Esophagus muscularis mucosa (tissue), 3 donors: ENCODE measurements at regions not wholly inside any gene's neighbourhood (a gene's known extent, or its start where the extent isn't known, plus 50 kb on each side); places are given as distances from the start of the nearest gene placed in this dataset.

Experiments used
- POLR2AphosphoS5 ChIP-seq, 2 donors: sonication (generic); formaldehyde crosslinking; IDR thresholded peaks; one replicate each; pipeline ENCODE4 v1.6.1; 2017; ENCODE audit warnings: antibody characterized with exemption in 2 of 2
- TF ChIP-seq, protein P1 (sequence below), 3 experiments: fragments of 200-600 bp in 2 of 3; fragments of 450-650 bp in 1 of 3; sonication (generic) in 2 of 3; IDR thresholded peaks; one replicate each; pipeline ENCODE4 v1.5.1; 2017 to 2019; ENCODE audit warnings: antibody characterized with exemption in 3 of 3, mild to moderate bottlenecking in 2 of 3, moderate library complexity in 1 of 3

DNA sequence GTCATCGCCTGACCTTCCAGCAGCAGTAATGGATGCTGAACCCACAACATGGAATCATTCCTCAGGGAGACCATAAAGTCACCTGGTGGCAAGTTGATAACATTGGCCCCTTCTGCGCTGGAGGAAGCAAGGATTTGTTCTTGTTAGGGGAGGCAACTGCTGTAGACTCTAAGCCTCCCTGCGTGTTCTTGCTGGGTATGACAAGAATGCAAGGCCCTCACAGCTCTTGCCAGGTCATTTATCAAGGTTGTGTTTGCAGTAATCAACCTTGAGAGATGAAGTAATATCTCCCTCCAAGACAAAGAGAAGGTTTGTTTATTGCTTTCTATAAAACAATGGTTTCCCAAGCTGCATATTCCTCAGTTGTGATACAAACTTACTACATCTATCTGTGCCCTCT, 80.9 kb downstream of the PERP start:
- TF ChIP-seq, protein P1, sequence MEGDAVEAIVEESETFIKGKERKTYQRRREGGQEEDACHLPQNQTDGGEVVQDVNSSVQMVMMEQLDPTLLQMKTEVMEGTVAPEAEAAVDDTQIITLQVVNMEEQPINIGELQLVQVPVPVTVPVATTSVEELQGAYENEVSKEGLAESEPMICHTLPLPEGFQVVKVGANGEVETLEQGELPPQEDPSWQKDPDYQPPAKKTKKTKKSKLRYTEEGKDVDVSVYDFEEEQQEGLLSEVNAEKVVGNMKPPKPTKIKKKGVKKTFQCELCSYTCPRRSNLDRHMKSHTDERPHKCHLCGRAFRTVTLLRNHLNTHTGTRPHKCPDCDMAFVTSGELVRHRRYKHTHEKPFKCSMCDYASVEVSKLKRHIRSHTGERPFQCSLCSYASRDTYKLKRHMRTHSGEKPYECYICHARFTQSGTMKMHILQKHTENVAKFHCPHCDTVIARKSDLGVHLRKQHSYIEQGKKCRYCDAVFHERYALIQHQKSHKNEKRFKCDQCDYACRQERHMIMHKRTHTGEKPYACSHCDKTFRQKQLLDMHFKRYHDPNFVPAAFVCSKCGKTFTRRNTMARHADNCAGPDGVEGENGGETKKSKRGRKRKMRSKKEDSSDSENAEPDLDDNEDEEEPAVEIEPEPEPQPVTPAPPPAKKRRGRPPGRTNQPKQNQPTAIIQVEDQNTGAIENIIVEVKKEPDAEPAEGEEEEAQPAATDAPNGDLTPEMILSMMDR (IDR thresholded peaks at IDR 0.05): no peak
- TF ChIP-seq POLR2AphosphoS5 (IDR thresholded peaks at IDR 0.05): no peak
